ENCODE measurements at regions not wholly inside any gene's neighbourhood (a gene's known extent, or its start where the extent isn't known, plus 50 kb on each side); places are given as distances from the start of the nearest gene placed in this dataset.

DNA sequence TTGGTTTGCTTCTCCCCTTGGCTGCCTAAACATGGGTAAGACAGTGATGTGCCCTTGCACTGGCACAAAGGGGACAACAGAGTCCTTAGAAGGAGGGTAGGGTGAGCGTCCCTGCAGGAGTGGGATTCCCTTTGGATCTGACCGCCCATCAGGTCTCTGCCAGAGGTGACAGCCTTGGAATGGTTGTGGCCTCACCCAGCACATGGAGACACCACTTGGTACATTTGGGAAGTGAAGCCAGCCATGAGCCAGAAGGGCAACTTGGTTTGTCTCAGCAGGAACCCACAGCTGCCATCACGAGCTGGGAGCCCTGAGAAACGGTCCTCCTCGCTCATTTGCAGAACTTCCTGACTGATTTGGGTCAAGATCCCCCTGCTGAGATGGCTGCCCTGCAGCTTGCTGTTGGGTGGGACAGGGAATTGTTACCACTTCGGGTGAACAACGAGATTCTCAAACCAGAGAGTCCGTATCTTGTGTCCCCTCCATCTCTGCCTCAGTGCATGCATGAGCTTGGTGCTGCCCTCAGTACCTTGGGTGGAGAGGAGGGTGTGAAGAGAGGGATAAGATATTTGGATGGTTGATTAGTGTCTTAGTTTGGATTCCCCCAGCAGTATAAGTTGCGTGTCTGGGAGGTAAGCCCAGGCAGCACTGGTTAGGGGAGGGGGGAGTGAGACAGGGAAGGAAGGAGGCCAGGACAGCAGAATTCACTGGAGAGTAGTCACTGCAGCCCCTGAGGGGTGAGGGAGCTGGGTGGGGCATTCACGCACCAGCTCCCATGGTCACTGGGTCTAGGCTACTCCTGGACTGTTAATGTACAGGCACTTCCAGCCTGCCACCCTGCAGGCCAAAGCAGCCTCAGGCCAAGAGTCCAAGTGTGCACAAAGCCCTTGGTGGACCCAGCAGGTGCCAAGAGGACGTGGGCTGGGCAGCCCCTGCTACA lies 168.8 kb upstream of the TOPAZ1 start:
- peaks cover 4% of the 10 kb centered on the region for H3K4me1 Mint-ChIP-seq (ENCODE audit: low read depth)
- H3K4me3 Mint-ChIP-seq, result no peak overlapping the region
- CTCF ChIA-PET, result no interaction called here
- H3K36me3 Mint-ChIP-seq (ENCODE audit: low read depth), result no peaks in the 10 kb centered on the region
- no peak for DNase-seq
- no peaks in the 10 kb centered on the region for H3K9me3 Mint-ChIP-seq
- intact Hi-C loops (cut with micrococcal nuclease), result no loop called here
- no peak overlapping the region for H3K27ac Mint-ChIP-seq
- peaks cover 8% of the 10 kb centered on the region for H3K27me3 Mint-ChIP-seq (ENCODE audit: low read depth)

DNA sequence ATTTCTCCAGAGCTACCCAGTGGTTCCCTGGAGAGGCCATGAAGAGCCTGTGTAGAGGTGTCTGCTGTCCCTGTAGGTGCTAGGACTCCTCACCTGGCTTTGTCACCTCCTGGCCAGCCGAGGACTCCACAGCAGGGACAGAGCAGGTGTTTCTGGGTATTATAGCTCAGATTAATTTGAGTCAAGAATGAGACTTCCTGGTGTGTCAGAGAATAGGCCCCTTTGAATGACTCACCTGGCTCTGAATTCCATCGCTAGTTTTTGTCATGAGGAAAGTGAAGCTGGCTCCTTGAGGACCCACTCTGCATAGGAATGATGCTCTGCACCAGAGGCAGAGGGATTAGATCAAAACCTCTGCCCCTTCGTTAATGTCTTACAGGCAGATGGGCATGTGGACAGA lies 167.5 kb upstream of the TOPAZ1 start:
- intact Hi-C loops (cut with micrococcal nuclease), result no loop called here
- CTCF ChIA-PET, result no interaction called here
- Mint-ChIP-seq H3K36me3 (ENCODE audit: low read depth) (no peaks in the 10 kb centered on the region), H3K9me3 (no peaks in the 10 kb centered on the region), H3K4me3 (no peak overlapping the region), H3K4me1 (ENCODE audit: low read depth) (peaks cover 3% of the 10 kb centered on the region), H3K27ac (no peak overlapping the region), H3K27me3 (ENCODE audit: low read depth) (peaks cover 6% of the 10 kb centered on the region)
- no peak for DNase-seq

DNA sequence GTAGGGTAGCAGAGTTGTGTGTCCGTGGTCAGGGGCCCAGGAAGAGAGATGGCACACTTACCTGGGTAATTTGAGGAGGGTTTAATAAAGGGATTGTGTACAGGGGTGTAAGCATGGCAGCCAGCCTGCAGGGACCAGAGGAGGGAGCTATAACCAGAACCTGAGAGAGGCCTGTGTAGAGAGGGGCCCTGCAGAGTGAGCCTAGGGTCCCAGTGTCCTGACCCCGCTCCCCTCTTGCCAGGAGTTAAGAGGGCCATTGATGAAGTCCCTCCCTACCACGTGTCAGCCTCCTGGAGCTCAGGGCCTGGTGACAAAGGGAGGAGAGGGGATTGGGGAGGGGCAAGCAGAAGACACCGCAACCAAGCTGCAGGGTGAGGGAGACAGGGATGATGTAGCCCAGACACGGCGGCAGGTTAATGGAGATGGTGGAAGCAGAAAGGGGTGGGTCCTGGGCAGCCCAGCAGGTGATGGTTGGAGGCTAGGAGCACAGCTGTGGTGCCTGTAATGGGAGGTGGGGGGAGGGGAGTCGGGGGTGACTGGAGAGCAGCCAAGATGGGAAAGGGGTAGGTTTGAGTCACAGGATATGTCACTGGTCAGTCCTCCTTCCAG lies 165.4 kb upstream of the TOPAZ1 start:
- CTCF ChIA-PET, result no interaction called here

DNA sequence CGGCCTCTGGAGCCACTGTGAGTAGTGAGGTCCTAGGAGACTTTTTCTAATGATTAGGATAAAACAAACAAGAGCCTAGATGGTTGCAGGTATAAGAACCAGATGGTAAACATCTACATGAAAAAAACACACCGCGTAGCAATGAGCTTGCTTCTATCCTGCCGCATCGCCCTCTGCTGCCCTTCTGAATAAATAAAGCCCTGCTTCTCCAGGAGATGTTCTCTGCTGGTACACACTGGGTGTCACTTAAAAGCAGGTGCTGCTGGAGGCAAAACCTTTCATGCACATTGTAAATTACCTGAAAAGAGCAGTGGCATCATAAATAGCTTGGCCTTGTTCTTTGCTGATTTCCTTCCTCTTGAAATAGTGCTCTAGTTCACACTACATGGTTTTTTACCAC lies 164.4 kb upstream of the TOPAZ1 start:
- intact Hi-C loops (cut with micrococcal nuclease), result no loop called here
- DNase-seq, result peak; percentile 22
- H3K27me3 Mint-ChIP-seq (ENCODE audit: low read depth), result peaks cover 2% of the 10 kb centered on the region
- CTCF ChIA-PET, result no interaction called here
- no peaks in the 10 kb centered on the region for H3K4me1 Mint-ChIP-seq (ENCODE audit: low read depth)
- H3K27ac Mint-ChIP-seq, result no peak overlapping the region
- H3K36me3 Mint-ChIP-seq (ENCODE audit: low read depth), result no peaks in the 10 kb centered on the region
- no peaks in the 10 kb centered on the region for H3K9me3 Mint-ChIP-seq
- H3K4me3 Mint-ChIP-seq, result no peak overlapping the region

More for the DNA sequence above, 165.4 kb upstream of the TOPAZ1 start:
- Mint-ChIP-seq H3K4me3 (no peak overlapping the region), H3K27me3 (ENCODE audit: low read depth) (peaks cover 3% of the 10 kb centered on the region), H3K36me3 (ENCODE audit: low read depth) (no peaks in the 10 kb centered on the region), H3K4me1 (ENCODE audit: low read depth) (no peaks in the 10 kb centered on the region), H3K9me3 (no peaks in the 10 kb centered on the region), H3K27ac (no peak overlapping the region)
- intact Hi-C loops (cut with micrococcal nuclease), result no loop called here
- DNase-seq, result no peak

DNA sequence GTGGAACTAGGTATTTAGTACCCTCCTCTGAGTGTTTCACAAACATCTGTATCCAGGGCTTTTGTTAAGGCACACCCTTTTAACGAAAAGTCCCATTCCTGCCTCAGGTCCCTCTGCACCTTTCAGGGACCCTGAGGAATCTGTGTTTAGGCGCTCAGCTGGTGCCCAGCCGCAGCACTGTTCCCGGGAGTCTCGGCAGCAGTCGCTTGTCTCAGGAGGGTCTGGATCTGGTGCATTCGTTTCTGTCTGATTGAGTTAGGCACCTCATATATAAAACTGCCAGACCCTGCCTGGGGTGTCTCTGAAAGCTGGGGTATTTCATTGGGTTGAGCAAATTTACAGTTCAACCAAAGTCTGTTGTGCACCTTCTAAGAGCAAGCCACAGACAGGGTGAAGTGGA lies 162.8 kb upstream of the TOPAZ1 start:
- no peaks in the 10 kb centered on the region for H3K27me3 Mint-ChIP-seq (ENCODE audit: low read depth)
- CTCF ChIA-PET, result no interaction called here
- H3K4me3 Mint-ChIP-seq, result no peak overlapping the region
- H3K36me3 Mint-ChIP-seq (ENCODE audit: low read depth), result no peaks in the 10 kb centered on the region
- H3K4me1 Mint-ChIP-seq (ENCODE audit: low read depth), result no peaks in the 10 kb centered on the region
- intact Hi-C loops (cut with micrococcal nuclease), result no loop called here
- DNase-seq, result no peak
- H3K27ac Mint-ChIP-seq, result no peak overlapping the region
- H3K9me3 Mint-ChIP-seq, result no peaks in the 10 kb centered on the region

DNA sequence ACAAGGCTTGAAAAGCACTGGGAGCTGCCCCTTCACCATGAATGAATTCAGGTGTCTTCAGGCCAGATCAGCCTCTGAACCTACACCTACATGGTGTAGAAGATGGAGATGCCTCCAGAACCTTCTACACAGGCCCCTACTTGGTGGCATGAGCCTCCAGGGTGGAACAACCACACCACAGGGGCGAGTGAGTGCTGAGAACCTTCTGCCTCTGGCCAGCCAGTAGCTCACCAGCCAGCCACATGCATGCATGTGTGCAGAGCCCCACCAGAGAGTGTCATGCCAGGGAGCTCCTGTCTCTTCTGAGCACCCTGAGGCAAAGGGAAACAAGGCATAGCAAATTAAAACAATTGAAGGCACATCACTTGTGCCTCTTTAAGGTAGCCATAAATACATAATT lies 161.8 kb upstream of the TOPAZ1 start:
- CTCF ChIA-PET, result no interaction called here
- no peak for DNase-seq
- intact Hi-C loops (cut with micrococcal nuclease), result no loop called here
- Mint-ChIP-seq H3K4me3 (no peak overlapping the region), H3K36me3 (ENCODE audit: low read depth) (no peaks in the 10 kb centered on the region), H3K27me3 (ENCODE audit: low read depth) (no peaks in the 10 kb centered on the region), H3K4me1 (ENCODE audit: low read depth) (no peaks in the 10 kb centered on the region), H3K9me3 (no peaks in the 10 kb centered on the region), H3K27ac (no peak overlapping the region)

DNA sequence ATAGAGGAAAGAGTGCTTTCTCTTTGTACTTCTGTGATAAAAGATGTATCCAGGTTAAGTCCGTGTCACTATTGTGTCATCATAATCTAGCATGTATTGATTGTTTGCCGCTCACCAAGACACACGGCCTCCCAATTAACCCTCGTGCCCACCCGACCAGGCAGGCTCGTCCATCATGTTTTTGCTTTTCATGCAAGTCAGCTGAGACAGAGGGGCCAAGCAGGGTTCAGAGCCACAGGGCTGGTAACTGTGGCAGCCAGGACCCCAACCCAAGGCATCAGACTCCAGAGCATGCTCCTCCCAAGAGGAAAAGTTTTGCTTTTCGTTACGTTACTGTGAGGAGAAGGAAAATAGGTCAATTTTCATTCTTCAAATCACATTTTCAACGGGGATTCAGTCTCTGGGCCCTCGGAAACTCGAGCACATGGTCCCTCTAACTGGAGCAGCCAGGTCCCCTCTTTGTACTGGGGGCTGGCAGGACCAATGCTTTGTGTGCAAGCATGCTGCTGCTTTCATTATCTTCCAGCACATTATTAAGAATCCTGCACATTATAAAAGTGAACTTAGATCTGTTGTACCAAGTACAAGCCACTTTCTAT lies 161.1 kb upstream of the TOPAZ1 start:
- H3K36me3 Mint-ChIP-seq (ENCODE audit: low read depth), result no peaks in the 10 kb centered on the region
- no peaks in the 10 kb centered on the region for H3K27me3 Mint-ChIP-seq (ENCODE audit: low read depth)
- DNase-seq, result no peak
- H3K9me3 Mint-ChIP-seq, result no peaks in the 10 kb centered on the region
- H3K4me1 Mint-ChIP-seq (ENCODE audit: low read depth), result no peaks in the 10 kb centered on the region
- no peak overlapping the region for H3K4me3 Mint-ChIP-seq
- no peak overlapping the region for H3K27ac Mint-ChIP-seq
- intact Hi-C loops (cut with micrococcal nuclease), result no loop called here
- CTCF ChIA-PET, result no interaction called here

DNA sequence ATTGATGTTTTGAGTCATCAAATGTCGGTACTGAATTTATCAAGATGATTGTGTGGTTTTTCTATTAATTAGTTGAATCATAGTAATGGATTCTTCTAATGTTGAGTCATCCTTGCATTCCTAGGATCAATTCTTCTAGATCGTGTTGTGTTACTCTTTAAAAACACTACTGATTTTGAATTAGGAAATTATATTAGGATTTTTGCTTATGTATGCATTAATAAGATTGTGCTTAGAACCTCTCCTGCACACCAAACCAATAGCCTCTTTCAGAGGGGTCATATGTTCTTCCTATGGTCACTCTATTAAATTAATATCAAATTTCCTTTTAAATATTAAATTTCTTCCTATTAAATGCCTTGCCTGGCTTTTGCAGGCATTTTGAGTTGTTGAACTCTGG lies 151.7 kb upstream of the TOPAZ1 start:
- DNase-seq, result no peak
- Mint-ChIP-seq H3K4me1 (ENCODE audit: low read depth) (no peaks in the 10 kb centered on the region), H3K27me3 (ENCODE audit: low read depth) (peaks cover 14% of the 10 kb centered on the region), H3K36me3 (ENCODE audit: low read depth) (no peaks in the 10 kb centered on the region), H3K27ac (no peak overlapping the region), H3K9me3 (no peaks in the 10 kb centered on the region), H3K4me3 (no peak overlapping the region)
- intact Hi-C loops (cut with micrococcal nuclease), result no loop called here
- CTCF ChIA-PET, result no interaction called here

DNA sequence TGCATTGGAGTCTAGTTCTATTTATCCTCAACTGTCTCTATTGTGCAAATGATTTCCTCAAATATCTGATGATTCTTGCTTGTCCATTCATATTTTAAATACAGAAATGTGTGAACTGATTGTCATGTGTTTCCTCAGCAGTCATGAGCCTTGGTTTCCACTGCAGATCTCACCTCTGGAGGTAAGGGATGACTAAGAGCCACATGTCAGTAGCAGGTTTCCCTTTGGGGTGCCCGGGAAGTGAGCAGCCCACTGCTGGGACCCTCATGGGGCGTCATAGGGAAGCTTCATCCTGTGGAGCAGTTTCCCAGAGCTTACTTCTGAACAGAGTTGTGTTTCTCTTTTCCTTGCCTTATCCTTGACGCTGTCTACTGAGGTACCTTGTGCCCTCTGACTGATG lies 149.2 kb upstream of the TOPAZ1 start:
- intact Hi-C loops (cut with micrococcal nuclease), result no loop called here
- DNase-seq, result no peak
- Mint-ChIP-seq H3K27me3 (ENCODE audit: low read depth) (peaks cover 16% of the 10 kb centered on the region), H3K27ac (no peak overlapping the region), H3K36me3 (ENCODE audit: low read depth) (no peaks in the 10 kb centered on the region), H3K9me3 (no peaks in the 10 kb centered on the region), H3K4me1 (ENCODE audit: low read depth) (no peaks in the 10 kb centered on the region), H3K4me3 (no peak overlapping the region)
- CTCF ChIA-PET, result no interaction called here

DNA sequence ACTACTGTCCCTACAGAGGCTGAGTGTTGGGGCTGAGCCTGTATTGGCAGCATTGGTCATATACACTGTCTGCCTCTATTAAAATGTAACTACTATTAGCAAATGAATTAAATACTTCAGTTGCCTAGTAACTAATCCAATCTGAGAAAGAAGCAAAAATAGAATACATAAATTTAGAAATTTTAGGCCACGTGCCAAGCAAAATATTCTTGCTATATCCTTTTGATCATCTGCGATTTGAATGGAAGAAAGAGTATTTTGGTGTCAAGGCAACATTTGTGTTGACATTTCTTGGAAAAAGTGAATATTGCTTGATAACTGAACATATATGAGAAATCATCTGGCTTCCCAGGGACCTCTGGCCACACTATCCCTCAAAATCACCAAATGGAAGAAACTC lies 148.2 kb upstream of the TOPAZ1 start:
- DNase-seq, result no peak
- no peaks in the 10 kb centered on the region for H3K36me3 Mint-ChIP-seq (ENCODE audit: low read depth)
- no peaks in the 10 kb centered on the region for H3K9me3 Mint-ChIP-seq
- H3K4me3 Mint-ChIP-seq, result no peak overlapping the region
- intact Hi-C loops (cut with micrococcal nuclease), result no loop called here
- H3K4me1 Mint-ChIP-seq (ENCODE audit: low read depth), result no peaks in the 10 kb centered on the region
- CTCF ChIA-PET, result no interaction called here
- H3K27ac Mint-ChIP-seq, result no peak overlapping the region
- peaks cover 16% of the 10 kb centered on the region for H3K27me3 Mint-ChIP-seq (ENCODE audit: low read depth)

DNA sequence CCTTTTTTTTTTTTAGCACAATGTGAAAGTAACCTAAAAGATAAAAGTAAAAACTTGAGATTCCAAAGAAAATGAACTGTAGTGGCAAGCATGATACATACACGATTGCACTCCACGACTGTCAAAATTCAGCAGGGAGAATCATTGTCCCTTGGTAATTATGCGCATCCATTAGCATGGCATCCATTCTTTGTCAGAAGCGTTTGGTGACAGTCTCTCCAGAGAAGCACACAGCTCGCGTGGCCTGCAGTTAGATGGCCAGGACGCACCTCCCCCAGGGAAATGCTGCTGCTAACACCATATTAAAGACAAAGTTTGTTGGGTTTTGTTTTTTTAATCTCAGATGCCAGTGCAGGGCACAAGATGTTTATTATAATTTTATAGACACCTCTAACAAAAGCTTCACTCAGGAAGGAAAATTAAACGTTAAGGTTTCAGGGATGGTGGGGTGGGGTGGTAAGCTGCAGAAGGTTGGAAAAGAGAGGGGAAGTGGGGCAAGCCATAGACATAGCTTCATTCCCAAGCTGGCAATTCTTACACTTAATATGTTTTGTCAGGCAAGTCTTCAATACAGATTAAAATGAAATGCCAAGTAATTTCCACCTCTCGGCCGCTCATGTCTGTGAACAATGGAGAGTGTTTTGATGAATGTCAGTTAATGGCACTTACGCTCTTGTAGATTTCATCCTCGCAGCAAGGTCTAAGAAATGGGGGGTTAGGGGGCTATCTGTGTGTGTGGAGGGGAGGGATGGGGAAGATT lies 142.8 kb upstream of the TOPAZ1 start:
- H3K4me3 Mint-ChIP-seq, result no peak overlapping the region
- intact Hi-C loops (cut with micrococcal nuclease), result no loop called here
- no peaks in the 10 kb centered on the region for H3K36me3 Mint-ChIP-seq (ENCODE audit: low read depth)
- no peak overlapping the region for H3K27ac Mint-ChIP-seq
- H3K9me3 Mint-ChIP-seq, result no peaks in the 10 kb centered on the region
- peaks cover 16% of the 10 kb centered on the region for H3K27me3 Mint-ChIP-seq (ENCODE audit: low read depth)
- DNase-seq, result no peak
- CTCF ChIA-PET, result no interaction called here
- H3K4me1 Mint-ChIP-seq (ENCODE audit: low read depth), result no peaks in the 10 kb centered on the region

DNA sequence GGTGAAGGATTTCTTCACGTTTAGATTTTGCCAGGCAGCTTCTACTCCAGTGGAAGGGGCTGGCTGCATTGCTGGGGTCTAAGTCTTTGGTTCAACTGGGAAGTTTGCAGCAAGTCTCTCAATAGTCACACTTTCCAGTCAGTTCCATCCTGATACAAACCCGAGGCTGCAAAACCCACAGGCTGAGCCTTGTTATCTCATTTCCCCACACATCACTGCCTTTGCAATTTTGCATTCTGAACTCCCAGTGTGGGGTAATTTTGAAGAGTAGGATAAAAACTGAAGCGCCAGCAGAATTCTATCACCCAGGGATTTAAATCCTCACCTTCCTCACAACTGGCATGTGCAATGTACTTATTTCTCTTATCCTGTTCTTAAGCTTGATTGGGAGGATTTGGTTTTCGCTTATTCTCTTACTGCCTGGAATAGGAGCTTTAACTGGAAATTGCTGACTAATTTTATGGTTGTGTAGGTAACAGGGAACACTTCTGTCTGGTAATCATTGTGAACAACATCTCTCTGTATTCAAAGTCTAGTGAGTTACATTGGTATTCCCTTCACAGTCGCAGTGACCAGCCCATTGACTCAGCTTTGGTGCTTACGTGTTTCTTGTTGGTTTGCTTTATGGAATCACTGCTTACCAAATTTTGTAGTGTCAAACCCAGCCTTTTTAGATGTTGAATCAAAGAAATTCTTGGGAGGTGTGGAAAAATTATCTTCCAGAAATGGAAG lies 142.0 kb upstream of the TOPAZ1 start:
- Mint-ChIP-seq H3K4me1 (ENCODE audit: low read depth) (peaks cover 2% of the 10 kb centered on the region), H3K27me3 (ENCODE audit: low read depth) (peaks cover 16% of the 10 kb centered on the region)
- CTCF ChIA-PET, result interaction anchor here (0.7 kb wide), 1 partner anchor 106 kb away, joined by 3 read pairs; no protein-coding TSS in a partner anchor

More for the DNA sequence above, 142.0 kb upstream of the TOPAZ1 start:
- DNase-seq, result no peak
- Mint-ChIP-seq H3K27ac (no peak overlapping the region), H3K9me3 (no peaks in the 10 kb centered on the region), H3K36me3 (ENCODE audit: low read depth) (no peaks in the 10 kb centered on the region), H3K4me3 (no peak overlapping the region)
- intact Hi-C loops (cut with micrococcal nuclease), result loop anchor here (10.0 kb wide), 1 partner anchor 475 kb away; the partner anchor contains the start of gene ANO10

All from activated naive CD4-positive, alpha-beta T cell treated with anti-CD3 and anti-CD28 coated beads for 36 hours (primary cell).